Glomerular visceral epithelial cell (primary cell): ENCODE measurements at regions not wholly inside any gene's neighbourhood (a gene's known extent, or its start where the extent isn't known, plus 50 kb on each side); places are given as distances from the start of the nearest gene placed in this dataset.
"Not testable (repeated sequence)": the region's sequence is repeated elsewhere in the genome, so short reads cannot be mapped to it uniquely, and the experiment has no call there.

Experiments used
- DNase-seq: peaks from one replicate; pipeline ENCODE4 v3.0.0-alpha.2; 2016; ENCODE audit errors: extremely low spot score

DNA sequence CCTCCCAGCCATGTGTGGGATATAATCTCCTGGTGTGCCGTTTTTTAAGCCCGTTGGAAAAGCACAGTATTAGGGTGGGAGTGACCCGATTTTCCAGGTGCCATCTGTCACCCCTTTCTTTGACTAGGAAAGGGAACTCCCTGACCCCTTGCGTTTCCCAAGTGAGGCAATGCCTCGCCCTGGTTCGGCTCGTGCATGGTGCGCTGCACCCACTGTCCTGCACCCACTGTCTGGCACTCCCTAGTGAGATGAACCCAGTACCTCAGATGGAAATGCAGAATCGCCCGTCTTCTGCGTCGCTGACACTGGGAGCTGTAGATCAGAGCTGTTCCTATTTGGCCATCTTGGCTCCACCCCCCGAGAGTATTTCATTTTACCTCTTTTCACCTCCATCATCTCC lies 1146.6 kb downstream of the BRINP3 start:
- DNase-seq: not testable (repeated sequence)

DNA sequence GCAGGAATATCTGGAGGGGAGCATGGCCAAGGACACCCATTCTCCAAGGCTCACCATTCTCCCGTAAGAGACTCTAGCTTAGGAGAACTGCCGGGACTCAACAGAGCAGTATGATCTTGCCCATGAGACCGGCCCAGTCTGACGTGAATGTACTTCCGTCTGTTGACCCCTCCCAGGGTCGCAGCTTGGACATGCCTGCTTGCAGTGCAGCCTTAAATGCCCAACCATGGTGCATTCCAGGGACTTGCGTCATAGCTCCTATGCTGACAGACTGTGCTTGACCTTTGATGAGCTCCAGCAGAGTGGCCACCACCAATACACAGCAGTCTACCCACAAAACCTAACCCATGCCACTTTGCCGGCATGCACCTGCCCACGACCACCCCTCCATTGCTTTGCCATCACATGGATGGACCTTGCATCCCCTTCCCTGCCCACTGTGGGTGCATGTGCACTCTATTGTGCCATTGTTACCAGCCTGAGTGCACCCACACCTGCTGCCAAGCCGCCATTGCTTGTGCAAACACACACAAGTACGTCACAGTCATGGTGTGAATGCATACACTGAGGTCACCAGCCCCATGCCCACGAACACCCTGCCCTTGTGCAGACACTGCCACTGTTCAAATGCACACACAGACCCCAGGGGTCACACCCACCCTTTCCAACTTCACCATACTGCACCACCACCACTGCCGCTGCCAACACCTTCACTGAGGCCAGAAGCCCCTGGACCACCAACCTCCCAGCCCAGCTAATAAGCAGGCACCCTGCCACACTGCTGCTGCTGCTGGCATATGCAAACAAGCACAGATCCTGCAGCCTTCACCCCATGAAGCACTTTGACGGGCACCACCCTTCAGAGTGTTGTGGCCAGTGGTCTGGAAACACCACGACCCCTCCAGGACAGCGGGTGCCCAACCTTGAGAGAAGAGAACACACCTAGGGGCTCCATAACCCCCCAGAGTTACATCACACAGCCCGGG lies 1141.3 kb downstream of the BRINP3 start:
- DNase-seq: no peak

- DNase-seq: no peak
Observed at GRCh38 chr1:189349607-189350006, 1128.1 kb downstream of the BRINP3 start.

- no peak for DNase-seq
Observed at GRCh38 chr1:189350983-189351616, 1126.6 kb downstream of the BRINP3 start.

GRCh38 chr1:189351960-189352359 lies 1125.7 kb downstream of the BRINP3 start:
- DNase-seq: no peak

GRCh38 chr1:189356206-189356605 lies 1121.5 kb downstream of the BRINP3 start:
- DNase-seq: no peak

GRCh38 chr1:189357317-189357716 lies 1120.3 kb downstream of the BRINP3 start:
- no peak for DNase-seq

- DNase-seq: no peak
Observed at GRCh38 chr1:189369612-189370011, 1108.1 kb downstream of the BRINP3 start.

DNA sequence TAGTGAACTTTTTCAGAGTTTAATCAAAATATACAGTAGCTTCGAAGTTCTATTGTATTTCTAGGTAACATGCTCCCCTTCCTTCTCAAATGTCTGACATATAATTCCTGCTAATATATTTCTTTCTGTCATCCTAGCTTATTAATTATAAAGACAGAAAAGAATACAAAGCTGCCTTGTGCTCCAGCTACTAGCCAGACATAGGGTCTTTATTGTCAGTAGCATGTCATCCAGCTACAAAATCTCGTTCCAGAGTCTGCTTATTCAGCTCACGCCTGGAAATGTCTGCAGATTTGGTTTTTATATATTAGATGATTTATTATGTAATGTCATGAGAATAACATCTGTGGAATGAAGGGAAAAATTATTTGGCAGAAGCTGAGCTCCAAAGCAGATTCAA lies 1102.8 kb downstream of the BRINP3 start:
- no peak for DNase-seq

DNA sequence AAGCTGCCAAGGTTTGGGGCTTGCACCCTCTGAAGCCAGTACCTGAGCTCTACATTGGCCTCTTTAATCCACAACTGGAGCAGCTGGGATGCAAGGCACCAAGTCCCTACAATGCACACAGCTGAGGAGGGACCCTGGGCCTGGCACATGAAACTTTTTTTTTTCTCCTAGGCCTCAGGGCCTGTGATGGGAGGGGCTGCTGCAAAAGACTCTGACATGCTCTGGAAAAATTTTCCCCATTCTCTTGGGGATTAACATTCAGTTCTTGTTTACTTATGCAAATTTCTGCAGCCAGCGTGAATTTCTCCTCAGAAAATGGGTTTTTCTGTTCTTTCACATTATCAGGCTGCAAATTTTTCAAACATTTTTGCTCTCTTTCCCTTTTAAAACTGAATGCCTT lies 1072.2 kb downstream of the BRINP3 start:
- DNase-seq: no peak

GRCh38 chr1:189409774-189410173 lies 1067.9 kb downstream of the BRINP3 start:
- no peak for DNase-seq

DNA sequence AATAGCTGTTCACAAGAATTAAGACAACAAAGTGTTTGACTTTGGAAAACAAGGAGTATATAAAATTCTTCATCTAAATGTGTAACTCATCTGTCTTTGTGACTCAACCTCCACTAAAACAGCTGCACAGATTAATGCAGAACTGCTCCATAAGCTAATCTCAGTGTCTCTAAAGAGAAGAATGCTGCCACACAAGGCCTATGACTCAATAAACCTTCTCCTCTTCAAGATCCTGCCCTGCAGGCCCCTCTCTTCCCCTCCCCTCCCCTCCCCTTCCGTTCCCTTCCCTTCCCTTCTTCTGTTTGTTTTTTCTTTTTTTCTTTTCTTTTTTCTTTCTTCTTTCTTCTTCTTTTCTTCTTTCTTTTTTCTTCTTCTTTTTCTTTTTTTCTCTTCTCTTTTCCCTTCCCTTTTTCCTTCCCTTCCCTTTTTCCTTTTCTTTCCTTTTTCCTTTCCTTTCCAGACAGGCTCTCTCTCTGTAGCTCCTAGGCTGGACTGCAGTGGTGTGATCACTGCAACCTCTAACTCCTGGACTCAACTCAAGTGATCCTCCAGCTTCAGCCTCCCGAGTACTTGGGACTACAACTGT lies 1052.8 kb downstream of the BRINP3 start:
- DNase-seq: no peak

DNA sequence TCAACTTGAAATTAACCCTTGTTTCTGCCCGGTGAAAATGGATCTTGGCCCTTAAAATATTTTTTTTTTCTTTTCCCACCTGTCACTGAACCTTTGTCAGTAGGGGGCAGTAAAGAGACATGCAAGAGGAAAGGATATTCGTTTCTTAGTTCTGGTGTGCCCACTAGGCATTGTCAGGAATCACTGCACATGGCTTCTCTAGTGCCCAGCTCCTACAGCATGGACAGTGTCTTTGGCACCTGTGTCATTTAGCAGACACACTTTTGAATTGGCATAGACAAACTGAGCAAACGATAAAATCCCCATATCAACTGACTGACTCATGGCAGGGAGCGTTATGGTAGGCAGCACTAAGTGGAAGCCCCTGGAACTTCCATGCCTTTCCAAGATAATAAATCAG lies 1048.1 kb downstream of the BRINP3 start:
- peak; percentile 13 for DNase-seq

- peak; percentile 4 for DNase-seq
Observed at GRCh38 chr1:189431447-189431846, 1046.2 kb downstream of the BRINP3 start.

- no peak for DNase-seq
Observed at GRCh38 chr1:189432753-189433152, 1044.9 kb downstream of the BRINP3 start.

DNA sequence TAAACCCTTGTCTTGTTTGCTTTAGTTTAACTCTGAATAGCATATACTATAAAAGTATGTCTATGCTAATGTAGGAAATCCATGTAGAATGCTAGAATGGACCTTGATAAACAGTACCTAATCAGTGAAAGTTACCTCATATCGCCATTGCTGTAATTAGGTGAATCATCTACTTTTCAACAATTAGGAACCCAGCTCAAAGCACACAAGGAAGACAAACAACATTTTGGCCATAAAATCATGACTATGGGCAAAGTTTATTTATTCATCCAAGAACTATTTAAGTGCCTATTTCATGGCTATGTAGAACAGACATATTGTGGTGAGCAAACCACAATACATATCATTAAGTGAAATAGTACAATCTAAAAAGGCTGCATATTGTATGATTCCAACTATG lies 1043.2 kb downstream of the BRINP3 start:
- no peak for DNase-seq

DNA sequence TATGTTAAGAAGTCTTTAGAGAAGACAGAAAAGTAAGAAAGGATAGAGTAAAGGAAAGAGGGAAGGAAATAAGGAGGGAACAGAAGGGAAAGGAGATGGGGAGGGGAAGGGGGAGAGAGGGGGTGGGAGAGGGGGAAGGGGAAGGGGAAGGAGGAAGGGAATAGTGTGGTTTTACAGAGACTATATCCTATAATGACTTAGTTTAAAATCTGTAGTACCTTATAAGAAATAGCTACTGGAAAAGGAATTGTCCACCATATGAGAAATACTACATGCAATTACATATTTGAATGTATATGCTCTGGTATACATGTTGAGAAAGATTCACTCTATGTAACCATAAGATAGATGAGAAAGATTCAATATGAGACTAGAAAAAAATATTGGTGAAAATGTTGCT lies 1042.3 kb downstream of the BRINP3 start:
- no peak for DNase-seq

GRCh38 chr1:189438808-189439207 lies 1038.9 kb downstream of the BRINP3 start:
- no peak for DNase-seq

DNA sequence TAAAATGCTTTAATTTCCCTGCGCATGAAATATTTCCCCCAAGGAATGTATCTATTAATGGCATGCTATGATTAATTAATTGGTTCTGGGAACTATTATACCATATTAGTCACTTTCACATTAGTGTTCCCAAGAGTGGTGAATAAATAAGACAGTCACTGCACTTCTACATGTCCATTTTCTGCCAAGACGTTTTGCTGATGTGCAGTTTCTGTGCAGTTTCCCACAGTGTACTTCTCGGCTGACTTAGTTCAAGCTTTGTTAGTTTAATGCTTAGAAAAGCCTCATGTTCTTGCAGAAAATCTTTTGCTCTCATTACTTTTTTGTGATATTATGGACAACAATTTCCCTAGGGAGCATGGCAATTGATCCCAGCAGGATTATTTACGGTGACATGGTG lies 1014.5 kb downstream of the BRINP3 start:
- no peak for DNase-seq

GRCh38 chr1:189496768-189497167 lies 980.9 kb downstream of the BRINP3 start:
- no peak for DNase-seq

DNA sequence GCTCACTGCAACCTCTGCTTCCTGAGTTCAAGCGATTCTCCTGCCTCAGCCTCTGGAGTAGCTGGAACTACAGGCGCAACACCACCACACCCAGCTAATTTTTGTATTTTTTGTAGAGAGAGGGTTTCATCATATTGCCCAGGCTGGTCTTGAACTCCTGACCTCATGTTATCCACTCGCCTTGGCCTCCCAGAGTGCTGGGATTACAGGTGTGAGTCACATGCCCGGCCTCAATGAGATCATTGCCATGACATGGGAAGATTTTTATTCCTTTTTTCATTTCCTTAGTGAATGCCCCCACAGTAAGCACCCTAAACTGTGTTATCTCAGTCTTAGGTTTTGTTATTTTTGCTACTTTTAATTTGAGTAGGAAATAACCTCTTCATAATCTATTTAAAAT lies 977.9 kb downstream of the BRINP3 start:
- DNase-seq: peak; percentile 11

DNA sequence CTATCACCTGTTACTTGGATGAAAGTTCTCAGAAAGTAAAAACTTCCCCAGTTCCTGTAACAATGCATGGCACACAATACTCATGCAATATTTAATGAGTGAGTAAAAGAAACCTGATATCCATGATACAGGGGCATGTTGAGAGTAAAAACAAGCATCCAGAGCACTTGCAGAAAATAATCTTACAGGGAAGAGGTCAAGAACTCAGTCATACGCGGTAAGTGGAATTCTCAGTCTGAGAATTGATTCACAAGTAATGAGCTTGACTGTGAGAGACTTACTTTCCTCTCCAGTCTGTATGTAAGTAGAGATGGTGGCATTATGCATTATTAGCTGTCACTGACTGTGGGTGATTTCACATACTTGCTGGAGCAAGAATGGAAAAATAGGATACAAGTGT lies 976.9 kb downstream of the BRINP3 start:
- DNase-seq: no peak

DNA sequence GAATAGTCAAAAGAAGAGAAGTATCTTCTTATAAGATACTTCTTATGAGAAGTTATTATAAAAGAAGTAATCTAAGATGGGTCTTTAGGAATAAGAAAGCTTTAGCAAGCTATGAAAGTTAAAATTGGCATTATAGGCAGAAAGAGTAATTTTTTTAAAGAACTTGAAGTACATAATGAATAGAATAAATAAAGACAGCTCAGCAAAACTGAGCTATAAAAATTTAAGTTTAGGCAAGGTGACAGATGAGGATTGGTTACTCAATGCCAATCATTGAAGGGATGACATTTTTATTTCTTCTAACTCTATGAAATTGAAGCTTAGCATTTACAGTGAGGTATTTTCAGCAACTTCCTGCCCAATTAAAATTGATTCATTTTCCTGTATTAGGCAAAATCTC lies 966.8 kb downstream of the BRINP3 start:
- no peak for DNase-seq
